BLaER1 treated with 17β-estradiol and CSF1 and Interleukin-3, amounts not matched to agents 10 nM and 100 nM (cell line): ENCODE measurements at regions not wholly inside any gene's neighbourhood (a gene's known extent, or its start where the extent isn't known, plus 50 kb on each side); places are given as distances from the start of the nearest gene placed in this dataset.

Experiments
- H3K27ac ChIP-seq, 11 experiments: shearing (Covaris generic); formaldehyde crosslinking; 2 replicates each; pipeline ENCODE4 v1.8.1; 2022
- H3K27me3 ChIP-seq, 11 experiments: shearing (Covaris generic); formaldehyde crosslinking; 2 replicates each; pipeline ENCODE4 v1.8.1; 2022
- H3K36me3 ChIP-seq, 11 experiments: shearing (Covaris generic); formaldehyde crosslinking; 2 replicates each; pipeline ENCODE4 v1.8.1; 2022
- H3K4me1 ChIP-seq, 10 experiments: shearing (Covaris generic); formaldehyde crosslinking; 2 replicates each; pipeline ENCODE4 v1.8.1; 2022
- H3K4me2 ChIP-seq, 11 experiments: shearing (Covaris generic); formaldehyde crosslinking; 2 replicates each; pipeline ENCODE4 v1.8.1; 2022
- H3K4me3 ChIP-seq, 10 experiments: shearing (Covaris generic); formaldehyde crosslinking; 2 replicates each; pipeline ENCODE4 v1.8.1; 2022
- H3K9ac ChIP-seq, 11 experiments: shearing (Covaris generic); formaldehyde crosslinking; 2 replicates each; pipeline ENCODE4 v1.8.1; 2022
- H3K9me3 ChIP-seq, 11 experiments: shearing (Covaris generic); formaldehyde crosslinking; replicated peaks in 1 of 11; 2 replicates each; pipeline ENCODE4 v1.8.1; 2022
- H4K20me1 ChIP-seq, 11 experiments: shearing (Covaris generic); formaldehyde crosslinking; 2 replicates each; pipeline ENCODE4 v1.8.1; 2022
- Cebpa-rat ChIP-seq, 11 experiments: shearing (Covaris generic); IDR thresholded peaks; 2 replicates each; pipeline ENCODE4 v1.8.1; 2022

DNA sequence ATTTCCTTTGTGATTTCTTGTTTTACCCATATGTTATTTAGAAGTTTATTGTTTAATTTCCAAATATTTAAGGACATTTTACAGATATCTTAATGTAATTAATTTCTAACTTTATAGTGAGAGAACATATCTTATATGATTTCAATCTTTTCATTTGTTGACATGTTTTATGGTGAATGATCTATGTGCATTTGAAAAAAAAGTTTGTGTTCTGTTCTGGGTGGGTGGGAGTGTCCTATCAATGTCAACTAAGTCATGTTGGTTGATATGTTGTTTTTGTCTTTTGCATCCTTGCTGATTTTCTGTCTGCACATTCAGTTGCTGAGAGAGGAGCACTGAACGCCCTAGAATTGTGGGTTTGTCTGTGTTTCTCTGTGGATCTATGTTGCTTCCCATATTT, 50.3 kb upstream of the CBFA2T3 start:
- no peak overlapping the region for H3K4me2 ChIP-seq
- H3K9ac ChIP-seq: no peak overlapping the region
- peaks cover 13 to 16% (median 14%) of the 10 kb centered on the region in 10 experiments for H3K4me1 ChIP-seq
- H4K20me1 ChIP-seq: no peaks in the 10 kb centered on the region
- peaks cover 21 to 34% (median 30%) of the 10 kb centered on the region in 11 experiments for H3K9me3 ChIP-seq
- H3K27ac ChIP-seq: no peak overlapping the region
- no peaks in the 10 kb centered on the region for H3K27me3 ChIP-seq
- TF ChIP-seq Cebpa-rat (IDR thresholded peaks at IDR 0.05): no peak
- no peaks in the 10 kb centered on the region for H3K36me3 ChIP-seq
- no peak overlapping the region for H3K4me3 ChIP-seq

DNA sequence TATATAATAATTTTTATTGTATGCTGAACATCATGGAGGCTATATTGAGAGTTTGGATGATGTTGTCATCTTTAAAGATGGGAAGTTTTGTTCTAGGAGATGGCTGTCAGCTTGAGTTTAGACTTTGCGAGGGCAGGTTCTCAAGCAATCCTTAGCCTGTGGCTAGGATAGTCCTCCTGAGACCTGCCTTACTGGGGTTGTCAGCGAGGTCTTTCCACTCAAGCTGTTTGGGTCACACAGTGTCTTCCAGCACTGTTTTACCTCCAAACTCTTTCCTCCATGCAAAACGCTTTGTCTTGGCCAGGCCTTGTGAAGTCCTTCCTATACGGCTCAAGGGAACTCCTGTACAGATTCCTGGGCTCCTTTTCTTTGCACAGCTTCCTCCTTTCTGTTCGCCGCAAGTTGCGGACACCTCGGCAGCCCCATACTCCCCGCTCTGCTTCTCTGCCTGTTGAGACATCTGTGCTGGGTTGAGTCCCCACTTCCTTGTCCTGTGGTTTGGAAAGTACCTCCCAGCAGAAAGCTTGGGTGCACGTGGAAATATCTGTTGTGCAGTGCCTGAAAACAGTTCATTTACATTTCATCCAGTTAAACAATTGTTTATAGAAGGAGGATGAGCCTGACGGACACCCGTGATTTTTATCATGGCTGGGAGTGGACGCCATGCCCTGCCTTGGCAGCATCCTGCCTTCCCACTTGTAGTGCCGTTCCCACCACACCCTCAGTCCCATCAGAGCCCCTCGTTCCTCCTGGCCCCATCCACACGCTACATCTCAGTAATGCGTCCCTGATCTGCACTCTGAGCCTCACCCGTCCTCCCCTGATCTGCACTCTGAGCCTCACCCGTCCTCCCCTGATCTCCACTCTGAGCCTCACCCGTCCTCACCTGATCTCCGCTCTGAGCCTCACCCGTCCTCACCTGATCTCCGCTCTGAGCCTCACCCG, 55.0 kb upstream of the CBFA2T3 start:
- Histone ChIP-seq H3K4me3 (peak overlapping the region in 5 of 10 experiments; percentile 4 to 51 (median 24); a peak in 8 of 20 replicates), H3K27ac (peak overlapping the region; percentile 7 to 88 (median 79); a peak in 20 of 22 replicates), H3K36me3 (no peaks in the 10 kb centered on the region), H3K4me2 (peak overlapping the region; percentile 71 to 93 (median 81)), H3K9ac (peak overlapping the region in 9 of 11 experiments; percentile 51 to 78 (median 71); a peak in 18 of 22 replicates), H3K9me3 (peaks cover 1 to 13% (median 7%) of the 10 kb centered on the region in 11 experiments; a peak in 19 of 22 replicates), H4K20me1 (peaks cover 0 to 6% (median 0%) of the 10 kb centered on the region in 11 experiments; a peak in 3 of 22 replicates), H3K4me1 (peaks cover 28 to 50% (median 34%) of the 10 kb centered on the region in 10 experiments), H3K27me3 (no peaks in the 10 kb centered on the region; a peak in 1 of 22 replicates)
- TF ChIP-seq Cebpa-rat (IDR thresholded peaks at IDR 0.05): peak in 10 of 11 experiments; percentile 16 to 91 (median 72); a peak in 15 of 22 replicates

DNA sequence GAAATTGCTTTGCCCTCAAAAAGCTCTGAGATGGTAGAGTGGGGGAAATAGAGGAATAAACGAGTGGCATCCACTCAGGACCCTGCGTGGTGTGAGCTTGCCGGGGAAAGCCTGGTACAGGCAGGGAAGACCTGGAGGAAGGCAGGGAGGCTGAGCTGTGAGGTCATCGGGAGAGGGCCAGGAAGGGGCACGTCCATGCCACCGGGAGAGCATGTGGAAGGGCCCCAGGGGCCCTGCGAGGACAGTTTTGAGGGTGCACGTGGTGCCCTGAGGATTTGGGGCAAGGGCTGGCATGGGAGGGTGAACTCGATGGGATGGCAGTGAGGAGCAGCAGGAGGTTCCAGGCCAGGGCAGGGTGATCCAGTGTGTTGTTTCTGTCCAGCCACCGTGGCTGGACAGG, 56.3 kb upstream of the CBFA2T3 start:
- H3K4me3 ChIP-seq: no peak overlapping the region
- no peaks in the 10 kb centered on the region for H3K36me3 ChIP-seq
- no peaks in the 10 kb centered on the region; a peak in 1 of 22 replicates for H3K27me3 ChIP-seq
- H3K4me2 ChIP-seq: peak overlapping the region; percentile 53 to 93 (median 80)
- H3K27ac ChIP-seq: peak overlapping the region in 9 of 11 experiments; percentile 72 to 88 (median 83); a peak in 15 of 22 replicates
- peaks cover 28 to 50% (median 40%) of the 10 kb centered on the region in 10 experiments for H3K4me1 ChIP-seq
- H4K20me1 ChIP-seq: peaks cover 0 to 16% (median 0%) of the 10 kb centered on the region in 11 experiments; a peak in 4 of 22 replicates
- peak overlapping the region in 5 of 11 experiments; percentile 2 to 77 (median 71); a peak in 5 of 22 replicates for H3K9ac ChIP-seq
- TF ChIP-seq Cebpa-rat (IDR thresholded peaks at IDR 0.05): no peak
- H3K9me3 ChIP-seq: peaks cover 0 to 6% (median 0%) of the 10 kb centered on the region in 11 experiments; a peak in 6 of 22 replicates

DNA sequence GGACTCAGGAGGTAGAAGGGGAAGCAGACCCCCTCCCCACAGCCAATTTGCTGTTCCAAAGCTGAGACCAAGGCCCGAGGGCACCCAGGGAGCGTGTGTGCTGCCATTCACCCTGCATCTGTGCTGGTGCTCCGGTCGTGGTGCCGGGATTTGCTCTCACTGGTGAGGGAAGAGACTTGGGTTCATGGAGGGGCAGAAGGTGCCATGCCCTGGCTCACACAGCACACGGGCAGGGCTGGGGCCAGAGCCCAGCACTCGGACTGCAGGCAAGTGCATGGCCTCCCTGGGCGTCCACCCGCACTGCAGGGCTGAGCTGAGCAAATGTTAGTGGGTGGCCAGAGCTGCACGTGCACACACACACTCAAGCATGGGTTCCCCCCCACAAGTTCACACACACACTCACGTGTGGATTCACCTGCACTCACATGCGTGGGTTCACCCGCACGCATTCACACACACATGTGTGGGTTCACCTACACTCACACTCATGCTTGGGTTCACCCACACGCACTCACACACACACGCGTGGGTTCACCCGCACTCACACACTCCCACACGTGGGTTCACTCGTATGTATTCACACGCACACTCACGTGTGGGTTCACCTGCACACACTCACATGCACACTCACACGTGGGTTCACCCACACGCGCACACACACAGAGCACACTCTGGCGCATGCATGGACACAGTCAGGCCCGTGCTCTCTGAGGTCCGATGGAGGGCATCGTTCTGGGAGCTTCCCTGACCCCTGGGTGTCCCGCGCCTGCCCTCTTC, 57.0 kb upstream of the CBFA2T3 start:
- no peak for TF ChIP-seq Cebpa-rat (IDR thresholded peaks at IDR 0.05)
- Histone ChIP-seq H3K4me1 (peaks cover 28 to 56% (median 40%) of the 10 kb centered on the region in 10 experiments), H3K27me3 (no peaks in the 10 kb centered on the region; a peak in 1 of 22 replicates), H3K27ac (peak overlapping the region in 8 of 11 experiments; percentile 72 to 88 (median 85); a peak in 13 of 22 replicates), H3K4me2 (peak overlapping the region; percentile 53 to 93 (median 80); a peak in 19 of 22 replicates), H3K9me3 (peaks cover 0 to 6% (median 0%) of the 10 kb centered on the region in 11 experiments; a peak in 6 of 22 replicates), H3K36me3 (no peaks in the 10 kb centered on the region), H3K9ac (peak overlapping the region in 3 of 11 experiments; percentile 2 to 75 (median 29); a peak in 3 of 22 replicates), H3K4me3 (no peak overlapping the region), H4K20me1 (peaks cover 0 to 22% (median 0%) of the 10 kb centered on the region in 11 experiments; a peak in 4 of 22 replicates)

DNA sequence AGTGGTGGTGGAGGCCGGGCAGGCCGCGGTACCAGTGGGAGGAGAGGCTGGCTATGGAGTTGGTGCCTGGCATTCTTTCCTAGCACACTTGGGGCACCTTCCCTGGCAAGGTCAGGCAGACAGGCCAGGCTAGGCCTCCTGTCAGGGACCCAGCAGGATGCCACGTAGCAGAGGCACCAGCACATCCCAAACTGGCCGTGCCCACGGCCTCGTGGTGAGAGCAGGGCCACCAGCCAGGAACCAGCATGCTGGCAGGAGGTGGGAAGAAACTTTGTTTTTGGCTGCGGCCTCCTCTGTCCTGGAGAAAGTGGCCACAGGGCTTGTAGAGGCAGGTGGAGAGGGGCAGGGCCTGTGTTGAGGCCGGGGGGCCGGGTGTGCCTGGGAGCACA, 57.6 kb upstream of the CBFA2T3 start:
- peak overlapping the region in 1 of 11 experiments; percentile 26; a peak in 2 of 22 replicates for H3K27ac ChIP-seq
- 0 out of 22 replicates have a peak overlapping the region, but pooled peaks of 1 of the 11 experiments have one; percentile 79 for H3K4me2 ChIP-seq
- no peaks in the 10 kb centered on the region for H3K36me3 ChIP-seq
- peaks cover 0 to 28% (median 0%) of the 10 kb centered on the region in 11 experiments; a peak in 5 of 22 replicates for H4K20me1 ChIP-seq
- H3K4me1 ChIP-seq: peaks cover 28 to 61% (median 40%) of the 10 kb centered on the region in 10 experiments
- peaks cover 0 to 3% (median 0%) of the 10 kb centered on the region in 11 experiments; a peak in 3 of 22 replicates for H3K27me3 ChIP-seq
- H3K4me3 ChIP-seq: no peak overlapping the region
- H3K9ac ChIP-seq: no peak overlapping the region
- no peak for TF ChIP-seq Cebpa-rat (IDR thresholded peaks at IDR 0.05)
- peaks cover 0 to 6% (median 0%) of the 10 kb centered on the region in 11 experiments; a peak in 6 of 22 replicates for H3K9me3 ChIP-seq

DNA sequence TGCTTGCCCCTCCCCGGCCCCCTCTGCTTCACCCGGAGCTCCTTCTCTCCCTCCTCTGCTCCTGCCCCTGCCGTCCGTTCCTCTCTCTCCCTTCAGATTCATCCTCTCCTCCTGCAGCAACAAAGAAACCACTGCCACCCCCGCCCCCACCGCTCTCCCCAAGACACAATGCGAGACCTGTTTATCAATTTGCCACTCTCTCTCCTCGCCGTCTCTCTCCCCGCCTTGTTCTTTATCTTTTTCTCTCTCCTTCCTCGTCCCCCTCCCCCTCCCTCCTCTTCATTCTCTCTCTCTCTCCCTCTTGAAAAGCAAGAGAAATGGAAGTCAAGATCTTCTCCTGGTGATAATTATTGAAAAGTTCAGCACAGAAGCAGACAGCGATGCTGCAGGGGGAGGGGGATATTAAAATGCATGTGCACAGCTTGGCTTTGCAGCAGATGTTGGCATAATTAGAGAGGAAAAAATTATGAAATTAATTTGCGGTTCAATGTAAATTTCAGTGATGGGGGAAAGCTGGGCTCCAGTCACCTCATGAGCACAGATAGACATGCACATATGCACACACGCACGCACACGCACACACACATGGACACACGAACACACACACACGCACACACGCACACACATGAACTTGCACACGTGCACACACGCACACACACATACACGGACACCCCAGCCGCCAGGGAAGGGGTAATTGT, 58.1 kb upstream of the CBFA2T3 start:
- H4K20me1 ChIP-seq: peaks cover 0 to 32% (median 0%) of the 10 kb centered on the region in 11 experiments; a peak in 5 of 22 replicates
- H3K9ac ChIP-seq: no peak overlapping the region
- no peak overlapping the region for H3K4me2 ChIP-seq
- peaks cover 28 to 66% (median 45%) of the 10 kb centered on the region in 10 experiments for H3K4me1 ChIP-seq
- H3K36me3 ChIP-seq: no peaks in the 10 kb centered on the region
- H3K27ac ChIP-seq: no peak overlapping the region
- H3K4me3 ChIP-seq: no peak overlapping the region
- TF ChIP-seq Cebpa-rat (IDR thresholded peaks at IDR 0.05): no peak
- H3K9me3 ChIP-seq: peaks cover 0 to 6% (median 0%) of the 10 kb centered on the region in 11 experiments; a peak in 6 of 22 replicates
- peaks cover 0 to 9% (median 0%) of the 10 kb centered on the region in 11 experiments; a peak in 4 of 22 replicates for H3K27me3 ChIP-seq

DNA sequence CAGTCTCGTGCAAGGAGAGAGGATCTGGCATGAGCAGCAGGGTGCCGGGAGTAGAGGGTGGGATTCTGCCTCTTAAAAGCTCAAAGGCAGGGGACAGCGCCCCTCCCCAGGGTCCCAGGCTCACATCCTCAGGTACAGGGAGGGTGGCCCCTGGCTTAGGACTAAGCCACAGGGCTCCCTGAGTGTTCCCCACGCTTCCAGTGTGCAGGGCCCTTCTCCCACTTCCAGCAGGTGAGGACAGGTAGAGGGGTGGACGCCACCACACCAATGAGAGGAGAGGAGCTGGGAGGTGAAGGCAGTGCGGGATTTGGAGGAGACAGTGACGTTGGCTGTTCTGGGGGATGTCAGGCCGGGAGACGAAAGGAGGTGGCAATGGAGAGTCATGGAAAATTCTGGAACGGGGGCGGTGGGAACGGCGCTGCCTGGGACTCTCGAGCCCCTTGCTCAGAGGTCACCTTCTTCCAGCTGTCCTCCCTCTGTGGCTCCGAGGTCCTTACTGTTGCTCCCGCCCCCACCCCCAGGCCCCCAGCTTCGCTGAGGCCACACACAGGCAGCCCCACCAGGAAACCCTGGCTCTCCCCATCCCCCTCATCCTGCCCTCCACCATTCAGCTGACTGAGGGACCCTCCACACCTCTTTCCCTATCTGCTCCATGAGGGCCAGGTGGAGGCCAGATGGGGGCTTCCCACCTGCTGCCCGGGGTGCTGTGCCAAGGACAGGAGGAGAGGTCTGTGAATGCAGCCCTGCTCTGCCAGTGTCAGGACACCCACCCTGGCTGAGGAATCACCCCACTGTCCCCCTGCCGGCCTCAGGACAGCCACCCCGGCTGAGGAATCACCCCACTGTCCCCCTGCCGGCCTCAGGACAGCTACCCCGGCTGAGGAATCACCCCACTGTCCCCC, 57.7 kb upstream of the ACSF3 start:
- no peak for TF ChIP-seq Cebpa-rat (IDR thresholded peaks at IDR 0.05)
- H3K4me2 ChIP-seq: no peak overlapping the region
- H4K20me1 ChIP-seq: peaks cover 0 to 32% (median 0%) of the 10 kb centered on the region in 11 experiments; a peak in 6 of 22 replicates
- H3K9me3 ChIP-seq: peaks cover 0 to 4% (median 0%) of the 10 kb centered on the region in 11 experiments; a peak in 6 of 22 replicates
- no peak overlapping the region for H3K27ac ChIP-seq
- H3K36me3 ChIP-seq: no peaks in the 10 kb centered on the region
- peaks cover 27 to 67% (median 44%) of the 10 kb centered on the region in 10 experiments for H3K4me1 ChIP-seq
- peaks cover 0 to 13% (median 0%) of the 10 kb centered on the region in 11 experiments; a peak in 4 of 22 replicates for H3K27me3 ChIP-seq
- H3K9ac ChIP-seq: no peak overlapping the region
- H3K4me3 ChIP-seq: no peak overlapping the region
